ENCODE measurements at regions not wholly inside any gene's neighbourhood (a gene's known extent, or its start where the extent isn't known, plus 50 kb on each side); places are given as distances from the start of the nearest gene placed in this dataset.

GRCh38 chr6:95777338-95777737, 200.0 kb downstream of the MANEA start:
- TF ChIP-seq CTCF (IDR thresholded peaks at IDR 0.05) (no peak), POLR2A (IDR thresholded peaks at IDR 0.05) (no peak)
